ENCODE measurements at regions not wholly inside any gene's neighbourhood (a gene's known extent, or its start where the extent isn't known, plus 50 kb on each side); places are given as distances from the start of the nearest gene placed in this dataset.

DNA sequence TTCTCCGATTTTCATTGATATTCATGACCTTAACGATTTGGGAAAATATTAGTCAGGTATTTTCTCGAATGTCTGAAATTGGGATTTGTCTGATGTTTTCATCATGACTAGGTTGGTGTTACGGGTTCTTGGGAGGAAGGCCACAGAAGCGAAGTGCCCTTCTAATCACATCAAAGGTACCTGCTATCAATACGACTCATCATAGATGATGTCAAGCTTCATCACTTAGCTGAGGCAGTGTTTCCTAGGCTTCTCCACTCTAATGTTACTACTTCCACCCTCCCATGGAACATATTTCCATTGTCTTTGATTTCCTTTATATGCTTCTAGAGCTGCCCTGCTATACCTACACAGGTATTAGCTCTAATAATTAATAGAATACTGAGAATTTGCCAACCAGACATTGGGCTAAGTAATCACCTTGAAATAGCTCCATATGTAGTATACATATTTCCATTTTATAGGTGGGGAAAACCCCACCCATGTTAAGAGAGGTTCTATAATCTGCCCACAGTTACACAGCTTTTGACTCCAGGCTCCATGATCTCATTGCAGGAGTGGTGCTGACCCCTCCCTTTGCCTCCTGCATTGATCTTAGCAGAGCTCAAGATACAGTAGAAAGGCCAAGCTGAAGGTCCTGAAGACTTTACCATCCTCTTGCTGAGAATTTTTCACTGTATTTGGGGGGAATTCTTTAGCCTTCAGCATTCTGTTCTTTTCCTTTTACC lies 238.6 kb upstream of the ADAMTSL1 start:
- DNase-seq, result no peak

- DNase-seq, result no peak
Observed at GRCh38 chr9:18236336-18236735, 237.6 kb upstream of the ADAMTSL1 start.

- DNase-seq, result no peak
Observed at GRCh38 chr9:18237776-18238175, 236.2 kb upstream of the ADAMTSL1 start.

GRCh38 chr9:18238254-18238653 lies 235.7 kb upstream of the ADAMTSL1 start:
- no peak for DNase-seq

DNA sequence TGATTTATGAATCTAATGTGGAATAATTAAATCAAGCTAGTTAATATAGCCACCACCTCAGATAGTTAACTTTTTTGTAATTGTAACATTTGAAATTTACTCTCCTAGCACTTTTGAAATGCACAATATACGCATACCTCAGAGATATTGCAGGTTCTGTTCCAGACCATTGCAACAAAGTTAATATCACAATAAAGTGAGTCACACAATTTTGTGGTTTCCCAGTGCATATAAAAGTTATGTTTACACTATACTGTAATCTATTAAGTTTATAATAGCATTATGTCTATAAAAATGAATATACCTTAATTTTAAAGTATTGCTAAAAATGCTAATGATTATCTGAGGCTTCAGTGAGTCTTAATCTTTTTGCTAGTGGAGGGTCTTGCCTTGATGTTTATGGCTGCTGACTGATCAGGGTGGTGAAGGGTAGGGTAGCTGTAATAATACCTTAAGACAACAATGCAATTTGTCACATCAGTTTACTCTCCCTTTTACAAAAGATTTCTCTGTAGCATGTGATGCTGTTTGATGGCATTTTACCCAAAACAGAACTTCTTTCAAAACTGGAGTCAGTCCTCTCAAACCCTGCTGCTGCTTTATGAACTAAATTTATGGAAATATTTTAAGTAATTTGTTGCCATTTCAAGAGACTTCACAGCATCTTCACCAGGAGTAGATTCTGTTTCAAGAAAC lies 235.1 kb upstream of the ADAMTSL1 start:
- DNase-seq, result no peak

DNA sequence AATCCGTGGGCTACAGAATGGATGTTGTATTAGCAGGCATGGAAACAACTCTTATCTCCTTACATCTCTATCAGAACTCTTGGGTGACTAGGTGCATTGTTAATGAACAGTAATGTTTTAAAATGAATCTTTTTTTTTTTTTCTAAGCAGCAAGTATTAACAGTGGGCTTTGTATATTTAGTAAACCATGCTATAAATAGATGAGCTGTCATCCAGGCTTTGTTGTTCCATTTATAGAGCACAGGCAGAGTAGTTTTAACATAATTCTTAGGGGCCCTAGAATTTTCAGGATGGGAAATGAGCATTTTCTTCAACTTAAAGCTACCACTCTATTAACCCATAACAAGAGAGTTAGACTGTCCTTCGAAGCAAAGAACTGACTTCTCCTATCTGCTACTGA lies 233.7 kb upstream of the ADAMTSL1 start:
- no peak for DNase-seq

GRCh38 chr9:18245911-18246310 lies 228.0 kb upstream of the ADAMTSL1 start:
- no peak for DNase-seq

- DNase-seq, result no peak
Observed at GRCh38 chr9:18250053-18250452, 223.9 kb upstream of the ADAMTSL1 start.

DNA sequence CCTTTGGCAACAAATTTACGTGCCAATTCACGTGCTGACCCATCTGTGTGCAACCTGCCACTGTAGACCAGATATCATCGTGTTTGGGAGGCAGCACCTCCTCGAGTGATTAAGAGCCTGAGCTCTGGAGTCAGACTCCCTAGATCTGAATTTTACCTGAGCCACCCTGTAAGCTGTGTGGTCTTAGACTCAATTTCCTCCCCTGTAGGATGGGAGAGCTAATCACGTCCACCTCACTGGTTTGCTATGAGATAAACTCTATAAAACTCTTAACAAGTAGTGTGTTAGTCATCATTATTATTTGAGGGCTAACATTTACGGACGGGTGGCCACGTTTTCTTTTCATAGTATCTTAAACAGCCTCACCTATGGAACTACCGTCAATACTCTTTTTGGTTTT lies 220.0 kb upstream of the ADAMTSL1 start:
- no peak for DNase-seq

DNA sequence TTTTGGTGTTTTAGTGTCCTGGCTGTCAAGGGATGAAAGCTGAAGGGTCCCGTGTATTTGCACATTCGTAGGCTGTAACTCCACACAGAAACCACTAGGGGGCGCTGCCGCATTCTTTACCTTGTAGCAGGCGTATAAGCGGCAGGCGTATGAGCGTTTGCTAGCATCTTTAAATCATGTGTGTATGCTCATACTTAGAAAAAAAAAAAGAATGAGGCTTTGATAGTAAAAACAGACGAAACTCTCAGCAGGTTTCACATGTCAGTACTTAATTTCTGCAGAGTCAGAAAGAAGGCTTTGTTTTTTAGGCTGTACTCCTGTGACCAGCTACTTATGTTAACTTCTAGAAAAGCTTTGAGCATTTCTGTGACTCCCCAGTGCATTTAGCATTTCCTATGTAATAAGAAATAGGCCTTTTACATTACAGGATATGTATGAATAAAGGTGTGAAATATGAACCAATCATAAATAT lies 218.8 kb upstream of the ADAMTSL1 start:
- peak; percentile 80 for DNase-seq

DNA sequence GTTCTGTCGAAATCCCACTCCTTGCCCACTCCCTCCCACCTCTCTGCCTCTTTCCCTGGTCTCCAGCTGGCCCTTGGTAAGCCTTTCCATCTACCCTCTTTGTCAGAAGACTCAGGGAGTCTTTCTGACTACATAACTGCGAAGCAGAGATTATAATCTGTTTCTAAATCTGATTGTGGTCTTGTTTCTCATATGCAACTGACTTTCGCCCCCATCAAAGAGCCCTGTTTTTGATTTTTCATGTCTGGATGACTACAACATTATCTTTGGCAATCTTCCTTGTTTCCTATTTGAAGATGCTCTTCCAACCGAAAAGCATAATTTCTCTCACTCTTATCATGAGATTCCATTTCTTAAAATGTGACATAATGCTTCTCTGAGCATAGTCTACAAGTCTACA lies 218.2 kb upstream of the ADAMTSL1 start:
- no peak for DNase-seq

DNA sequence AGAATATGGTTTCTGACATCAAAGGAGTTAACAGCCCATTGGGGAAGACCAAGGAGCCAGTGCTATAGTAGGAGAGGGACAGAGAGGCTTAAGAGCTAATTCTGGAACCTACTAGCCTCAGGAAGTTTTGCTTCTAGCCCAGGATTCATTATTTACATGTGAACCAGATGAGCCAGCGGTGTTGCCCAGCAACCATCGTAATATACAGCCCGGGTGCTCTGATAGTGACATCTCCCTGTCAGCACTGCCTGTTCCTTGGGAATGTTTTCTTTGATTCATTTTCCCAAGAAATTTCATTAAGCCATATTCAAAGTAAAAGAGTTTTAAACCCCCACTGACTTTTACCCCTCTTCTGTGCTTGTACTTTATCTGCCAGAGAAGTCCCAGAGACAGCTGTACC lies 217.4 kb upstream of the ADAMTSL1 start:
- DNase-seq, result peak; percentile 59

- peak; percentile 11 for DNase-seq
Observed at GRCh38 chr9:18260521-18260920, 213.4 kb upstream of the ADAMTSL1 start.

DNA sequence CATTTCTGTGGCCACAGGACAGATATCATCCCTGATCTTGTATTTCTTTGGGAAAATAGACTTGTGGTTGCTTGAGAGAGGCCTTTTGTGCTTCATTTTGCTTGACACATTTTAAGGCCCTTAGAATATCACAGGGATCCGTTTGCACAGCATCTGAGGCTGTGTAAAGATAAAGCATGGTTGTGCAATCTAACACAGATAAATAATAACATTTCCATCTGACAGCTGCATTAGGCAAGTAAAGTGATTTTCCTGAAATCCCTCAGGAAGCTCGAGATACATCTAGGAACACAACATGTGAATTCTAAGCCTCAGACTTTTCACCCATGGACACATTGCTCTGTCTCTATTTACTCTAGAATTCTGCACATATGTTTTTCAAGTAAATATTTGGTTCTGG lies 212.8 kb upstream of the ADAMTSL1 start:
- DNase-seq, result no peak

DNA sequence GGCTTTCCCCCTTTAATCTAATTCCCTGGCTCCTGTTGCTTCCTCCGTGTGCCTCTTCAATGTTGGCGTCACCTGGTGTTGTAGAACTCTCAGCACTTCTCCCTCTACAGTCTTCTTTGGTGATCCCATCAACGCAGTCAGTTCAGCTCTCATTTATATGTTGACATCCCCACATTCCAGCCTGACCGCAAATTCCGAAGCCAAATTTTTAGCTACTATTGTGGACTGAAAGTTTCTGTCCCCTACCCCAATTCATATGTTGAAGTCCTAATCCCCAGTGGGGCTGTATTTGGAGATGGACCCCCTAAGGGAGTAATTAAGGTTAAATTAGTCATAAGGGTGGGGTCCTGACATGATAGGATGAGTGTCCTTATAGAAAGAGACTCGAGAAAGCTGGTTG lies 210.6 kb upstream of the ADAMTSL1 start:
- no peak for DNase-seq

DNA sequence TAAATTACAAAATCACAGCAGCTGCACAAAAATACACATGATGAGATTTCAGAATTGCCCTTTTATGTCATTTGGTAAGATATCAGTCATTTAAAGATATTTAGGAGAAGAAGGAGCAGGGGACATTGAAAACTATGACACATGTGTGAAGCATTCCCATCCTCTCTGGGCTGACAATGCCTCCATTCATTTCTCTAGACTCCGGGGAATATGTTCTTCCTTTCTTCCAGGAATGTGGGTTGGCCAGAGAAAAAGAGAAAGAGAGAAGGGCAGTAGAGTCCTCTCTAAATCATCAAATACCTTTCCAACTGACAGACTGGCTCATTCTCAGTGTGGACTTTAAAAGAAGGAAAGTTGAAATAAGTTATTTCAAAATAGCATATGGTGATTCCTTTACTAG lies 205.6 kb upstream of the ADAMTSL1 start:
- DNase-seq, result no peak

GRCh38 chr9:18269561-18269960 lies 204.4 kb upstream of the ADAMTSL1 start:
- no peak for DNase-seq

- peak; percentile 40 for DNase-seq
Observed at GRCh38 chr9:18274693-18275092, 199.3 kb upstream of the ADAMTSL1 start.

- DNase-seq, result no peak
Observed at GRCh38 chr9:18275313-18275990, 198.5 kb upstream of the ADAMTSL1 start.

- DNase-seq, result no peak
Observed at GRCh38 chr9:18281291-18281690, 192.7 kb upstream of the ADAMTSL1 start.

- no peak for DNase-seq
Observed at GRCh38 chr9:18294229-18294628, 179.7 kb upstream of the ADAMTSL1 start.

- DNase-seq, result no peak
Observed at GRCh38 chr9:18296702-18297055, 177.3 kb upstream of the ADAMTSL1 start.

DNA sequence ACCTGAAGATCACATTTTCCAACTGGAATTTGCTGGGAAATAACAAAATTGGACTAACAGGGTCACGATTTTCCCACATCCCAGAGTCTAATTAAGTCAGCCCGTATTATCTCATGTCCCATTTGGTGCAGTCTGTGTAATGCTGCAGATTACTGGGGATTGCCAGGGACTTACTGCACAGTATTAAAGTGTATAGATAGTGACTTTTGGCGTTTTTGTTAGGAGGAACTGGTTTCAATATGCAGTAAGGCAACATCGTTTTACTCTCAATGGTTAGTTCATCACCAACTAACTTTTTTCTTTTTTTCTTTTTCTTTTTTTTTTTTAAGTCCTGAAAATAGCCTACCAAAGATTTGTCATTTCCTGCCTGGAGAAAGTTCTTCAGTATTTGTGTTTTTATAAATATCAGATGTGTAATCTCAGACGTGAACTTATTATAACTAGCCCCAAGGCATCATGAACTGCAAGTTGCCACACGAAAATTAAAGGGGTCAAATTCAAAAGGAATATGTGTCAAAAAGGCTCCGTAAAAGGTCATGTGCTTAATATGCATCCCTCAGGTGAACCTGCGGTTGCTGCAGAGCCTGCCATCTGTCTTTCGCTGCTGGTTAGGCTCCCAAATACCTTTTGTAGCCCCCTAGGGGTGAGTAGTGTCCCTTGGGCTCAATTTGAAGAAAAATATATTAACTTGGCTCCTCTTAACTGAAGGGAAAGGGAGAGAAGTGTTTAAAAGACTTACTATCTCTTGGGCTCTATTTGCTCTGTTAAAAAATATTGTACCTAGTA lies 176.7 kb upstream of the ADAMTSL1 start:
- peak; percentile 9 for DNase-seq
